Erythroblast (primary cell): ENCODE measurements at regions not wholly inside any gene's neighbourhood (a gene's known extent, or its start where the extent isn't known, plus 50 kb on each side); places are given as distances from the start of the nearest gene placed in this dataset.

ENCODE experiments used
- GATA1 ChIP-seq: IDR thresholded peaks from 2 replicates; pipeline ENCODE4 v1.6.1; 2011; ENCODE audit warnings: low read depth, mild to moderate bottlenecking, control low read depth, low read length, moderate library complexity
- POLR2A ChIP-seq: IDR thresholded peaks from 2 replicates; pipeline ENCODE4 v1.6.1; 2011; ENCODE audit warnings: mild to moderate bottlenecking, low read length

DNA sequence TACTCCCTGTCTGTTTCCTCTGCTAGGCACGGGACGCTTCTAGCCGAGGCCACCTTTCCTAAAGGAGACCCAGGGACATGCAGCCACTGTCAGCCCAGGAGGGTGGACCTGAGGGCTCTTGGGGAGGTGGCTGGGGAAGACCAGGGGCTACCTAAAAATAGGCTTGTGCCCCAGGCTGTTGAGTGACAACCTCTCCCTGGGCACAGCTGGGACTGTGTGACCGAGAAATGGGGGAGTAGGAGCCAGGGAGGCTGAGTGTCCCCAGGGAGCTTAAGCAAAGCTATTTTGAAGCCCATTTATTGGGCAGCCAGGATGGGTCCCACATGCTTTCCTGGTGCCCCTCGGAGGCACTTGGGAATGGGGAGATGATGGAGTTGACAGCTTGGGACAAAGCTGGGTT is 63.8 kb downstream of the CALML3 start:
- TF ChIP-seq POLR2A (no peak), GATA1 (no peak)
